Right lobe of liver (tissue), 6 donors: ENCODE measurements at regions not wholly inside any gene's neighbourhood (a gene's known extent, or its start where the extent isn't known, plus 50 kb on each side); places are given as distances from the start of the nearest gene placed in this dataset.

Experiments
- ATAC-seq, 4 donors: fragments of 200-7000 bp; cut with Tn5 transposase; one replicate each; pipeline ENCODE4 v1.9.1; 2020; ENCODE audit warnings: mild to moderate bottlenecking in 4 of 4, moderate library complexity in 4 of 4
- DNase-seq, 3 donors: peaks; one replicate each; pipeline ENCODE4 v3.0.0-alpha.2; 2020
- H3K27ac ChIP-seq, 3 donors: fragments of 200-600 bp; one replicate each; pipeline ENCODE4 v1.8.0; 2022
- H3K27me3 ChIP-seq, 2 donors: fragments of 200-600 bp; one replicate each; pipeline ENCODE4 v1.8.0; 2022
- H3K36me3 ChIP-seq, 4 donors: fragments of 200-600 bp; sonication (generic) in 1 of 4; one replicate each; pipeline versions ENCODE4 v1.5.1 to v1.8.0; 2017 to 2022; ENCODE audit warnings: control low read depth in 1 of 4
- H3K4me1 ChIP-seq, 4 donors: fragments of 200-600 bp; sonication (generic) in 1 of 4; one replicate each; pipeline versions ENCODE4 v1.5.1 to v1.8.0; 2017 to 2022; ENCODE audit warnings: control low read depth in 1 of 4
- H3K4me3 ChIP-seq, 3 donors: fragments of 200-600 bp; one replicate each; pipeline ENCODE4 v1.8.0; 2022
- H3K9me3 ChIP-seq, 4 donors: fragments of 200-600 bp; sonication (generic) in 1 of 4; one replicate each; pipeline versions ENCODE4 v1.5.1 to v1.8.0; 2017 to 2022; ENCODE audit warnings: control low read depth in 1 of 4
- CTCF ChIP-seq, 4 donors: fragments of 200-600 bp in 3 of 4; fragments of 450-650 bp in 1 of 4; IDR thresholded peaks; one replicate each; pipeline versions ENCODE4 v1.5.1 to v1.8.0; 2016 to 2022; ENCODE audit warnings: antibody characterized with exemption in 4 of 4, mild to moderate bottlenecking in 2 of 4
- POLR2A ChIP-seq: fragments of 450-650 bp; IDR thresholded peaks from one replicate; pipeline ENCODE4 v1.6.1; 2017; ENCODE audit warnings: antibody characterized with exemption, mild to moderate bottlenecking
- WGBS: methylation state at CpG from one replicate; pipeline ENCODE4 v1.1.6; 2018; ENCODE audit warnings: low coverage, low lambda C conversion rate; ENCODE audit not compliant: insufficient coverage; ENCODE audit errors: missing lambda C conversion rate; 5-methylcytosine and 5-hydroxymethylcytosine counted together
- intact Hi-C, 2 donors: fragments of 100-400 bp; cut with DNase I; formaldehyde crosslinking; loops; one replicate each; pipeline versions ENCODE4 v1.11.2 to v1.14.1; 2022
- donor health status: DM: no; HTN: yes; CAD: no.
- donor health status: DM: no; HTN: no; CAD: no.
- donor health status: DM: no; HTN: no; CAD: no.
- donor health status: DM: no; HTN: yes; CAD: no.
- donor health status: DM: no; HTN: yes; CAD: no.

- no peak overlapping the region for H3K27ac ChIP-seq
- H3K36me3 ChIP-seq, result no peaks in the 10 kb centered on the region
- no peak overlapping the region for H3K4me3 ChIP-seq
- no peaks in the 10 kb centered on the region for H3K9me3 ChIP-seq
- intact Hi-C loops, result no loop called here
- no peaks in the 10 kb centered on the region for H3K27me3 ChIP-seq
- WGBS, result 73% methylated on average over 8 of the region's 16 CpGs
- ATAC-seq (no peak), DNase-seq (no peak)
- H3K4me1 ChIP-seq, result no peaks in the 10 kb centered on the region
- no peak for TF ChIP-seq CTCF (IDR thresholded peaks at IDR 0.05)
- TF ChIP-seq POLR2A, result no peak
These were observed 56.8 kb upstream of the ZFR start for GRCh38 chr5:32501071-32502002.

- H3K27ac ChIP-seq, result no peak overlapping the region
- intact Hi-C loops, result no loop called here
- no peaks in the 10 kb centered on the region for H3K36me3 ChIP-seq
- TF ChIP-seq POLR2A, result no peak
- TF ChIP-seq CTCF (IDR thresholded peaks at IDR 0.05), result no peak
- no peak for ATAC-seq
- no peaks in the 10 kb centered on the region for H3K27me3 ChIP-seq
- WGBS, result 67% methylated on average over 2 of the region's 7 CpGs
- no peak overlapping the region for H3K4me3 ChIP-seq
- H3K4me1 ChIP-seq, result no peaks in the 10 kb centered on the region
- H3K9me3 ChIP-seq, result no peaks in the 10 kb centered on the region
- DNase-seq, result no peak
These were observed 55.6 kb upstream of the ZFR start for GRCh38 chr5:32500181-32500580.

- H3K4me3 ChIP-seq, result no peak overlapping the region
- 89% methylated on average over 1 of the region's 2 CpGs for WGBS
- ATAC-seq, result no peak
- DNase-seq, result no peak
- H3K9me3 ChIP-seq, result no peaks in the 10 kb centered on the region
- no peaks in the 10 kb centered on the region for H3K36me3 ChIP-seq
- no peaks in the 10 kb centered on the region for H3K27me3 ChIP-seq
- TF ChIP-seq CTCF (IDR thresholded peaks at IDR 0.05) (no peak), POLR2A (no peak)
- H3K27ac ChIP-seq, result no peak overlapping the region
- no peaks in the 10 kb centered on the region for H3K4me1 ChIP-seq
- intact Hi-C loops, result loop anchor here in 1 of 2 donors (10.0 kb wide), 1 partner anchor 116 kb away; no protein-coding TSS in a partner anchor
These were observed 54.7 kb upstream of the ZFR start for GRCh38 chr5:32499261-32499660.

- H3K27me3 ChIP-seq, result no peaks in the 10 kb centered on the region
- H3K4me3 ChIP-seq, result no peak overlapping the region
- H3K36me3 ChIP-seq, result no peaks in the 10 kb centered on the region
- no peaks in the 10 kb centered on the region for H3K4me1 ChIP-seq
- no peak for TF ChIP-seq CTCF (IDR thresholded peaks at IDR 0.05)
- no peak for TF ChIP-seq POLR2A
- no peaks in the 10 kb centered on the region for H3K9me3 ChIP-seq
- no peak for DNase-seq
- peak in 1 of 4 donors; percentile 93 for ATAC-seq
- H3K27ac ChIP-seq, result no peak overlapping the region
- intact Hi-C loops, result loop anchor here in 1 of 2 donors (10.0 kb wide), 1 partner anchor 116 kb away; no protein-coding TSS in a partner anchor
These were observed 53.9 kb upstream of the ZFR start for GRCh38 chr5:32498484-32498883.
